ENCODE measurements at regions not wholly inside any gene's neighbourhood (a gene's known extent, or its start where the extent isn't known, plus 50 kb on each side); places are given as distances from the start of the nearest gene placed in this dataset.

GRCh38 chr11:89545691-89546090, 54.5 kb upstream of the NOX4 start:
- TF ChIP-seq CTCF (IDR thresholded peaks at IDR 0.05) (no peak), POLR2A (IDR thresholded peaks at IDR 0.05) (no peak)
